CD4-positive, alpha-beta T cell treated with Interleukin-4 for 4 hours (primary cell): ENCODE measurements at regions not wholly inside any gene's neighbourhood (a gene's known extent, or its start where the extent isn't known, plus 50 kb on each side); places are given as distances from the start of the nearest gene placed in this dataset.

Source experiments
- DNase-seq: peaks from one replicate; pipeline ENCODE4 v3.0.0-alpha.2; 2020

DNA sequence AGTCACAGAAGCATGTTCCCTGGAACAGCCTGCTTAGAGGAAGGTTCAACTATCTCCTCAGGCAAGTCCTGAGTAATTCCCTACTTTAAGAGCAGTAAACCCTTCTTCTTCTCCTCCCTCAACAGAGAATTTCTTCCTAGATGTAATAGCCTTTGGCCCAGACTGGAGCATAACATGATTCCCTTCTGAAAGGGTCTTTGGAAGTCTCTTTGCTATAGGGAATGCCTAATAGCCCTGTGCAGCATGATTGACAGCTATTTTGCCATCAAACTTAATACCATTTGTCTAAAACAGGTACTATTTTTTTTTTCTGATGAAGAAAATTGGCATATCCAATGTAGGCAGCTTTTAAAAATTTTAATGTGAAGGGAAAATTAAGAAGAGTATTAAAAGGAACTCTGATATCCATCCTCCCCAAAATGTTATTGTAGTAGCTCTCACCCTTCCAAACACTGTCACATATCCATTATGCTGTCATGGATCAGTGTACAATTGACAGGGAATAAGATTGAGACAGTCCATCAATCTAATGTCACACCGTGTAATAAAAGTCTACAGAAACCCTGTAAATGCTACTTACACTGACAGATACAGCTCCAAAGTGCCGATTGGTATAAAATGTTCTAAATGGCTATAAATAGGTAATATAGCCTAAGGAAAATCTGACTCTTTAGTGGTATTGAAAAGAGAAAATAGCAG, 884.6 kb downstream of the TTLL7 start:
- DNase-seq: no peak

DNA sequence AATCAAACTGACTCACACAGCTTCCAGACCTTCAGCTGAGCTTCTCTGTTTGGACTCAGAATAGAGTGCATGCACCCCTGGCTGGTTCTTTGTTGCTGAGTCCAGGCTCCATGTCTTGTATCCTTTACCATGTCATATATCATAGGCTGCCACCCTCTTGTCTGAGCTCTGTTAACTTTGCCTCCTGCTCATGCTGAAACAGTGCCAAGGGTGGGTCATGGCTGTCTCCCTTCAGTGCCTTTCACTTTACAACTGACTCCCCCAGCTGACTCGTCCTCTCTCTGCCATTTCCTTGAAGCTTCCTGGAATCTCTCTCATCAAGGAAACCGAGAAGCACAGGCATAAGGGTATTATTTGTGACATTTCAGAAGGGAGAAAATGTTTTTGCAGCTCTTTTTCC, 885.3 kb downstream of the TTLL7 start:
- DNase-seq: no peak

- DNase-seq: no peak
Measured at GRCh38 chr1:83112248-83112885, 886.6 kb downstream of the TTLL7 start.

DNA sequence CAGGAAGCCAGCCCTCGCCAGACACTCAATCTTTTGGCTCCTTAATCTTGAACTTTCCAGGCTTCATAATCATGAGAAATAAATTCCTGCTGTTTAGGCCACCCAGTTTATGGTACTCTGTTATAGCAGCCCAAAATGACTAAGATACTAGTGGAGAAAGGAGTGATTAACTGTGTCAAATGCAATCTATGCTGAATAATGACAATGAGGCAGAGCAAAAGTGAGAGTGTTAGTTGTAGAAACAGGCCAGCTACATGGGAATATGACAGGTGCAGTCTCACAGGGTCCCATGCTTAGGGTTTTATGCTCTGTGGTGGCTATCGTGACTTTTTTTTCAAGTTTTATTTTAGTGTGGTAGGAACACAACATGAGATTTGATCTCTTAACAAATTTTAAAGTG, 888.8 kb downstream of the TTLL7 start:
- no peak for DNase-seq

DNA sequence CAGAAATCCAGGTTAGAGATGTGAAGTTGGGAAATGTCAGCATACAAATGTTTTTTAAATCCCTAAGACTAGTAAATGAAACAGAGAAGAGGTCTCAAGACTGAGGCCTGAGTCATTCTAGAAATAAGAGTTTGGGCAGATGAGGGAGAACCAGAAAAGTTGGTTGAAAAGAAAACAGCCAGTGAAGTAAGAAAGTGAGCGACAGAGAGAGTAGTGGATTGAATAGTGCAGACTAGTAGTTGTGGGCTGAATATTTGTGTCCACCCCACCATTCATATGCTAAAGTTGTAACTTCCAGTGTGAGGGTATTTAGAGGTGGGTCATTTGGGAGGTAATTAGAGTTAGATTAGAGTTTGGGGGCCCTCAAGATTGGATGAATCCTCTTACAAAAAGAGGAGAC, 889.2 kb downstream of the TTLL7 start:
- no peak for DNase-seq

DNA sequence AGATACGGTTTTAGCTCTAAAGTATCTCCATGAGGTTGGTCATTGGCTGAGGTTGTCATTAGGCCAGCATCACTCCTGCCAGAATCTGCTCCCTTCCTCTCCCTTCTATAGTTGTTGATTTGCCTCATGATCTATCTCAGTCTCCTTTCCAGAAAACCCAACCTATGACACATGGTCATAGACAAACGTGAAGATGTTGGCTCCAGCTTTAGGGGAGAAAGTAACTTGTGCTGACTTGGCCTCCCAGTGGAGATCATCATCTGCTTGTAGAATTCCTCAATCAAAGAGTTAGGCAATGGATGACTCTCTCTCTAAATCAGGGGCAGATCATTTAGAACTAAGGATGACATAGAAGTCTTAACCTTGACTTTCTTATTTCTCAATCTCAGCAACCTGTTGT, 894.4 kb downstream of the TTLL7 start:
- no peak for DNase-seq

- no peak for DNase-seq
Measured at GRCh38 chr1:83103341-83103740, 895.6 kb downstream of the TTLL7 start.

DNA sequence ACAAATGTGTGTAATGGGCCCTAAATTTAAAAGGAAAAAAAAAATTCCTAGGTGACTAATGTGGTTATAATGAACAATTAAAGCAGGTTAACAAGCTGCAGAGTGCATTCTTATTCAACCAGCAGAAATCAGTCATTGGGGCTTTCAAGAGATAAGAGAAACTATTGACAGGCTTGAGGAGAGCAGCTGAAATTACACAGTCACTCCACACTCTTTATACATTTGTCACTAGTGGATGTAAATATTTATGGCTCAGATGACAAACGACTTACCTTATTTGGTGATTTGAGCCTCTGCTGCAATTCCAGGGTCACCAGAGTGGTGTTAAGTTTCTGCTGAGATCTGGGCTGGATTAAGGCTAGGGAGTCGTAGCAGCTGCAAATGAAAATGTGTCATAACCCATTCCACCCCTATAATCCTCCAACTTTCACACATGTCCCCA, 896.3 kb downstream of the TTLL7 start:
- DNase-seq: no peak

DNA sequence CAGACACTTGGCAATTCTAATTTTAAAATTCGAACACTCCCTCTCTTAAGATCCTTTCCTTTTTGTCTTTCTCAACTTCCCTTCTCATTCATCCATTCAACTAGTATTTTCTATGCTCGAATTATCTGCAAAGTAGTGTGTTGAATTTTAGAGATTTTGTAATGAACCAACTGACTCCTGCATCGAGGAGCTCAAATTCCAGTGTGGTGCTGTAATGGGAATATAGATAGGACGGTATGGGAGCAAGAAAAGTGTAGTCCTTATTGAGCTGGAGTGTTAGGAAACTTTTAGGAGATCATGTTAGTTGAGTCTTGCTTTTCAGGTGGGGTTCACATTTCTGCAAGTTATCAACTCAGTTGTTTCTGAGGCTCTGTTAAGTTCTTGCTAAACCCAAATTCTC, 897.5 kb downstream of the TTLL7 start:
- DNase-seq: no peak

DNA sequence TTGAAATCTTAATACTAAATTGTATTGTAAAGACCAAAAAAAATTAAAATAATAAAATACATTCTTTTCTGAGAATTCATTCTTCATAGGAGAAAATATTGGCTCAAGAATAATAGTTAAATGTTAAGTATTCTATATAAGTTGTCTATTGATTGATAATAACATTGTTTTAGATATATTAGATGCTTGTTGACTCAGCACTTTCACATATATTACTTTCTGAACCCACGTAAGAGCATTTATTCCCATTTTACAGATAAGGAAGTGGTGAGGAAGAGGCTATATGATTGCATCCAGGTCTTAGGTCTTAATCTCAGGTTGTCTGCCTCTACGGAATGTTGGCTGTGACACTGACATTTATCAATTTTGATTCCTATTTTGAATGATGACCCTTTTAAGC, 898.8 kb downstream of the TTLL7 start:
- no peak for DNase-seq

DNA sequence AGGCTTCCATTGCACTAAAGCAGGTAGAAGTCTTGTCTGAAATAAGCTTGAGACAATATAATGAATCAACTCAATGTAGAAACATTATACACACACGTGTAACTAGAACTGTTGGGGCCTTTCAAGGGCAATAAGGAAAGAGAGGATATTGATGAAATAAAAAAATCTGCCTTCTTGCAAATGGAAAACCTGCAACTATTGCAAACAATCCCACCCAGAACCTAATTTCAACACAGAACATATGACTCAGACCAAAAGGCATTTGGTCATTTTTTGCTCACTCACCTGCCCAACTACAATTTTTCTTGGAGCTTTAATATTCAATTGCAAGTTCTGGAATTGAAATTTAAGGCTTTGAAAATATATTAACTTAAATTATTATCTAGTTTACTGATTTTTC, 900.1 kb downstream of the TTLL7 start:
- DNase-seq: no peak

DNA sequence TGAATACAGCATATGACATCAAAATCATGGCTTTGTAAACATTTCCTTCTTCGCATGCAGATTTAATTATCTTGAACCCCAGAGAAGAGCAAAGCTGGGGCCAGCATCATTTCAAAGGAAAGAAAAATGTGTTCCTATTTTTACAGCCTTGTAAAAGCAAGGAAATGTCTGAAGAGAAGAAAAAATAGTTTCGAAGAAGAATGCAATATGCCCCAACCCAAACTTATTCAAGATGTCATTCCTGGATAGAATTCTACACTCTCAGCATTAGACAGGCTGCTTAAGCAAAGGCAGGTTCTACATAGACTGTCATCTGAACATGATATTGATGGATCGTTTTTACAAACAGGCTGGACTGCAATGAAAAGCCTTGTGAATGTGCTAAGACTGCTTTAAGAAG, 900.8 kb downstream of the TTLL7 start:
- no peak for DNase-seq

DNA sequence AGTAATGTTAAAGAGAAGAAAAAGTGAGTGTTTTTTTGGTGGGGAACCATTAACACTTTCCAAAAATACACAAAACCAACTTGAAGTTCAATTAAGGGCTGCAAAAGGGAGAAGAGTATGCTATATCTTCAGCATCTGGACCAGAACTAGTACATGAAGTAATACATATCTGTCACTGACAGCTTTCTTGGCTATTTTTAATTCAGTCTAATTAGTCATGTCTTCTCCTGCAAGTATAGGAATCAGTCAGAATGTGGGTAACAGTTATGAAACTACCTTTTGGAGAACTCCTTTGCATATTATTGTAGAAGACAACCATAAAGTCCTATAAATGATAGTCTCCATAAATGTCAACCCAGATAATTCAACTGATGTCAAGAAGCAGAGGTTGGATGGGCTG, 901.2 kb downstream of the TTLL7 start:
- DNase-seq: no peak

GRCh38 chr1:83095570-83095969, 903.4 kb downstream of the TTLL7 start:
- DNase-seq: no peak

- no peak for DNase-seq
Measured at GRCh38 chr1:83090195-83090594, 908.7 kb downstream of the TTLL7 start.

DNA sequence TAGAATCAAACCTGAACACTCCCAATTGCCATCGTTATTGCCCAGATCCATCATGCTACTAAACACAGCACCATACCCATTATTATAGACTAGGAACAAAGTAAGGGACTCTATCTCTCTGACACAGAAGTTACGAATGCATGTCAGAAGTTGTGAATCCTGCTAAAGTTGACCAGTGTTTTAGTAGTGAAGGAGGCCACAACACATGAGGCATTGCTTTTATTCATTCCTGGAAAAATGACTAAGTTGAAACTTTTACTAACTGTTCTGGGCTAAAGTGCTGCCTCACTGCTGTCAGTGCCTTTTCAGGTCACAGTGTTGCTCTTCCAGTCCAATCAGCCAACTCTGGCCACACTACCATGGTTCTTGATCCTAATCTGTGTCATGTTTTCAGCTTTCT, 911.1 kb downstream of the TTLL7 start:
- no peak for DNase-seq

DNA sequence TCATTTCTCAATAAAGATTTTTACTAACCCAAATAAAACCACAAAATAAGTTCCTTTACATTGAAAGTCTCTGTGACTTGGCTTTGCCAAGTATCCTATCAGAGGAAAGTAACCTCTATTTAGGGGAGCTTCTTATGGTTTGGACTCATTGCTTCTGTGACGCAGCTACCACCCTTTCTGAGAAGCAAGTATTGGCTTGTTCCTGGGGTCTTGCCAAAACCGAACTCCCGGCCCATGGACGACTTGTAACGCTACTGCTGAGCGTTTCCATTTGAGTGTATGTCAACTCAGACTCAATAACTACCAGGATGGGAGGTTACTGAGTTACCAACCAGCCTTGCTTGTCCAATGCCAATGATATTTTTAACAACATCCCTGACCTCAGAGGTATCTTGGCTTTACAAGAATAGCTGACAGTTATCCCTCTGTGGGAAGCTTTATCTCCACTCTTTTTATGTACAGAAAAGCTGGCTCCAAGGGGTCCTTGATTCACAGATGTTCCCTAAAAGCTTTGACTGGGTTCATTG, 911.9 kb downstream of the TTLL7 start:
- no peak for DNase-seq

- DNase-seq: no peak
Measured at GRCh38 chr1:83086346-83086745, 912.6 kb downstream of the TTLL7 start.

DNA sequence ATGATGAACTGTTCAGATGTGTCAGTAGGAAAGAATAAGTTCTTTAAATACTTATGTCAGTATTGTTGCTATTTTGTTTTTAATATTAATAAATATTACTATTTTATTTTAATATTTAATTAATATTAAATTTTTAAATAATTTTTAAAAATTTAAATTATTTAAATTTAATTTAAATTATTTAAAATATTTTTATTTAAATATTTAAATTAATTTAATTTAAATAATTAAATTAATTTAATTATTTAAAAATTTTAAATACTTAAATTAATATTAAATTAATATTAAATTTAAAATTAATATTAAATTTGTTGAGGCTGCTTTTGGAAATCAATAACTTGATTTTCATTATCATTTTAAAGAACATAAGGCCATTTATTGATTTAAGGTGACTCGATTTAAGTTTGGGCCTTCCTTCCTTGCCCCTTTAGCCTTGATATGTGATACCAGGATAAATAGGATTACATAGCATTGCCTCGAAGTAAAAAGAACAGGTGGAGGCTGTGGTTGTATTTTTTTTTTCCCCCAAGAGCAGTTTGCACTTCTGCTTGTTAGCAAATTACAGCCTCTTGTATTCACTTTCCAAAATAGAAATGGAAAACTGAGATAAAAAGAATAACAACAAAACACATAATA, 915.2 kb downstream of the TTLL7 start:
- DNase-seq: no peak

DNA sequence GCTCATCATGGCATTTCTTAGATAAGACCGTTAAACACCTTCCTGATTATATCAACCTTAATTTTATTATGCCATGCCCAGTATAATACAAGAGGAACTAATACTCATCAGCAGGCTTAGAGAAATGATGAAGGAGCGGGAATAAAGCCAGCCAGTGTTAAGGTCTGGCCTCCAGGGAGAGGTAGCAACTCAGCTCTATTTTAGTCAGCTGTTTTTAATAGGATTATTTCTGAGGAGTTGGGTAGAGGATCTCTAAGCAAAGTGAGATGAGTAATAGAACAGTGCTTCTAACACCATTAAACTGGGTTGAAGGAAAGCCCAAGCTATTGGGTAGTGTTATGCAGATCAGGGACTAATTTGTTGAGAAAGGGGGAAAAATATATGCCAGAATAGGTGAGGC, 921.5 kb downstream of the TTLL7 start:
- DNase-seq: no peak

DNA sequence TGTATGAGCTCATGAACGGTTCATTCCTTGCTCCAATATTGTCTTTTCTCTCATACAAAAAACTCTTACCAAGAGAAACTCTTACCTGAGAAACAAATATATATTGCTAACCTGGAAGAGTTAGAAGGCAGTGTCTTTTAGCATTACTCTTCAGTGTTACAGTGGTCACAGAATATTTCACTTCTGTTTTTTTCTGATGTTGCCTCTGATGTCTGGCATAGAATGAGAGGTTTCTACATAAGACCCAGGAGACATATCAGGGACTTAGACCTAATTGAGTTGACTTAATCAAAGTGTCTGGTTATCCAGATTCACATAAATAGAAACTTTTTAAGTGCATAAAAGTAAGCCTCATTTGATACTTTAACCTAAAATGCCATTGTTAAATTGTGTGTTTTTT, 923.8 kb downstream of the TTLL7 start:
- DNase-seq: no peak

DNA sequence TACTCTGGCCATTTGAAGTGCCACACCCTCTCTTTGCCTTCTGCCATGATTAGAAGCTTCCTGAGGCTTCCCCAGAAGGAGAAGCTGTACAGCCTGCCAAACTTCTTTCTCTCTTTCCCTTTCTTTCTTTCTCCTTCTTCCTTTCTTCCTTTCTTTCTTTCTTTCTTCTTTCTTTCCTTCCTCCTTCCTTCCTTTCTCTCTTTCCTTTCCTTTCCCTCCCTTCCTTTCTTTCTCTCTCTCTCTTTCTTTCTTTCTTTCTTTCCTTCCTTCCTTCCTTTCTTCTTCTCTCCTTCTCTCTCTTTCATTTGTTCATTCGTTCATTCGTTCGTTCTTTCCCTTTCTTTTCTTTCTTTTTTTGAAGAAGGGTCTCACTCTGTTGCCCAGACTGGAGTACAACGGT, 931.0 kb downstream of the TTLL7 start:
- no peak for DNase-seq

DNA sequence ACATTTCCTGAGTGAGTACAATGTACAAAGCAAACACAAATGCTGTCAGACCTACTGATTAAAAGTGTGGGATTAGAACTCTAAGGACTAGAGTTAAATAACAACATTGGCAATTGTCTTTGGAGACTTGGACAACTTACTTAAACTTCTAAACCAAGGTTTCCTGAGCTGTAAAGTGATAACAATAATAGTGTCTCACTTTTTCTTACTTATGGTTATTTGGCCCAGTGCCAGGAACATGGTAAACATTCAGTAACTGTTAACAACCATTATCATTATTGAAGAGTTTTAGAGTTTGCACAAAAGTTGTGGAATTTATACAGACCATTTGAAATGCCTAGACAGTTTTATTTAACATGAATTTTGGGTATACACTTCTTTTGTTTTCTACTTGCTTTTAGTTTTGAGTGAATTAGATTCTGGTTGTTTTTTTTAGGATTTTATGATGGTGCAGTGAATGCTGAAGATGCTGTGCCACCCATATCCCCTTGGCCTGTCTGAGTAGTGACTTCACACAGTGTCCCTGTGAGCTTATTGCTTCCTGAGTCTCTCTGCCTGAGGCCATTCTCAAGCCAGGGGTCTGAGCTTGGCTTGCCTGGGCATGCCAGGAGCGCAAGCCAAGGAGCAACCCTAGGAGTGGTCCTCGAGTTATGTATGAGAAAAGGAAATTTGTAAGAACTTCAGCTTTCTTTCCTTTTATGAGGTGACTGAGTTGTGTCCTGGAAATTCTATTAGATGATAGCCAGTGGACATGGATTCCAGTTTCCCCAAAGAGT, 932.8 kb downstream of the TTLL7 start:
- DNase-seq: no peak
